ENCODE measurements at regions not wholly inside any gene's neighbourhood (a gene's known extent, or its start where the extent isn't known, plus 50 kb on each side); places are given as distances from the start of the nearest gene placed in this dataset.

GRCh38 chr9:27632254-27632653, 59.0 kb upstream of the C9orf72 start:
- no peak for TF ChIP-seq CTCF (conservative IDR thresholded peaks at IDR 0.05)
- no peak for TF ChIP-seq EZH2 (IDR thresholded peaks at IDR 0.05; ENCODE audit: low read depth)

Data from PC-9 (cell line).